Liver (tissue), 3 donors: ENCODE measurements at regions not wholly inside any gene's neighbourhood (a gene's known extent, or its start where the extent isn't known, plus 50 kb on each side); places are given as distances from the start of the nearest gene placed in this dataset.

ENCODE experiments used
- CTCF ChIP-seq: fragments of 150-350 bp; IDR thresholded peaks from 2 replicates; pipeline ENCODE4 v1.5.1; 2017; ENCODE audit warnings: improper control_type of control experiment, low read depth, low read length; ENCODE audit not compliant: missing input control
- GABPA ChIP-seq, 2 donors: IDR thresholded peaks in 1 of 2; conservative IDR thresholded peaks in 1 of 2; 2 replicates each; pipeline ENCODE4 v1.6.1; 2016; ENCODE audit warnings: antibody characterized with exemption in 2 of 2, mild to moderate bottlenecking in 1 of 2, moderate library complexity in 1 of 2
- donor health status: healthy.
- donor health status: healthy.

GRCh38 chr9:82281066-82281465 is 292.5 kb downstream of the SPATA31D1 start:
- TF ChIP-seq GABPA (IDR thresholded peaks at IDR 0.05 in 1 of 2, conservative IDR thresholded peaks at IDR 0.05 in 1 of 2): no peak
- no peak for TF ChIP-seq CTCF
